GM12878 (cell line): ENCODE measurements at regions not wholly inside any gene's neighbourhood (a gene's known extent, or its start where the extent isn't known, plus 50 kb on each side); places are given as distances from the start of the nearest gene placed in this dataset.

Source experiments
- ATAC-seq: fragments of 200-7000 bp; cut with Tn5 transposase; 3 replicates; pipeline ENCODE4 v1.9.1; 2020; ENCODE audit warnings: mild to moderate bottlenecking, moderate library complexity
- BruUV-seq: library from RNA; stranded (reverse); fragments of 400-500 nt; replicated peaks from 2 replicates; lab custom pipeline; 2021; lab: Mats Ljungman, UMichigan
- CTCF ChIA-PET: fragments of 300-600 bp; sonication (Branson Sonifier 250); formaldehyde crosslinking; extraction: SDS; loops from one replicate; lab custom pipeline; 2021; ENCODE audit warnings: inconsistent platforms; lab: Yijun Ruan, JAX
- POLR2A ChIA-PET: fragments of 350-600 bp; formaldehyde crosslinking; extraction: SDS; loops from one replicate; lab custom pipeline; 2021; ENCODE audit warnings: inconsistent platforms; lab: Charles Lee
- RAD21 ChIA-PET: fragments of 300-600 bp; sonication (Branson Sonifier 250); formaldehyde crosslinking; loops from one replicate; lab custom pipeline; 2023; ENCODE audit warnings: antibody characterized with exemption; ENCODE audit not compliant: unreplicated experiment; lab: Charles Lee
- SMC1A ChIA-PET: fragments of 300-600 bp; sonication (Branson Sonifier 250); formaldehyde crosslinking; loops from one replicate; lab custom pipeline; 2023; ENCODE audit not compliant: unreplicated experiment, uncharacterized antibody; lab: Charles Lee
- DNase-seq: peaks from one replicate; pipeline ENCODE4 v3.0.0-alpha.2; 2011; ENCODE audit warnings: low read depth, low spot score
- FAIRE-seq: peaks from 3 replicates; lab custom pipeline; 2011; peaks lifted over from hg19 to GRCh38; lab: Jason Lieb, UNC
- H2AFZ ChIP-seq: 2 replicates; pipeline ENCODE4 v1.6.0; 2011; ENCODE audit warnings: low read depth, low read length, control low read depth; ENCODE audit not compliant: control insufficient read depth
- H3K27ac ChIP-seq: 2 replicates; pipeline ENCODE4 v1.5.1; 2011; ENCODE audit warnings: control low read depth; ENCODE audit not compliant: control insufficient read depth, insufficient read depth
- H3K27me3 ChIP-seq, 2 experiments: replicated peaks in 1 of 2; 2 replicates each; pipeline versions ENCODE4 v1.6.0 to v1.6.1; 2011; ENCODE audit warnings: low read length in 1 of 2; ENCODE audit not compliant: control insufficient read depth in 2 of 2, insufficient read depth in 2 of 2
- H3K36me3 ChIP-seq, 2 experiments: 2 replicates each; pipeline ENCODE4 v1.5.1; 2011; ENCODE audit warnings: low read length in 1 of 2; ENCODE audit not compliant: control insufficient read depth in 2 of 2, insufficient read depth in 2 of 2
- H3K4me1 ChIP-seq: 2 replicates; pipeline ENCODE4 v1.6.1; 2011; ENCODE audit warnings: mild to moderate bottlenecking, low read length, moderate library complexity, mixed read lengths; ENCODE audit not compliant: control insufficient read depth, insufficient read depth
- H3K4me2 ChIP-seq: 2 replicates; pipeline ENCODE4 v1.6.0; 2011; ENCODE audit warnings: control low read depth; ENCODE audit not compliant: control insufficient read depth, insufficient read depth
- H3K4me3 ChIP-seq: fragments of 200-600 bp; sonication (generic); 2 replicates; pipeline ENCODE4 v1.5.1; 2016
- H3K79me2 ChIP-seq: 2 replicates; pipeline ENCODE4 v1.6.0; 2011; ENCODE audit warnings: low read length; ENCODE audit not compliant: control insufficient read depth, insufficient read depth
- H3K9ac ChIP-seq: 2 replicates; pipeline ENCODE4 v1.8.0; 2011; ENCODE audit warnings: low read length, control low read depth, mixed read lengths; ENCODE audit not compliant: control insufficient read depth, insufficient read depth
- H3K9me3 ChIP-seq: replicated peaks from 3 replicates; pipeline ENCODE4 v1.5.1; 2011; ENCODE audit warnings: mild to moderate bottlenecking, low read length; ENCODE audit not compliant: control insufficient read depth, insufficient read depth
- H4K20me1 ChIP-seq: 2 replicates; pipeline ENCODE4 v1.6.0; 2011; ENCODE audit not compliant: control insufficient read depth, insufficient read depth
- BCL11A ChIP-seq: IDR thresholded peaks from 2 replicates; pipeline ENCODE4 v1.6.1; 2011; ENCODE audit warnings: low read depth, low read length
- DPF2 ChIP-seq: fragments of 450-650 bp; IDR thresholded peaks from 2 replicates; pipeline ENCODE4 v1.6.1; 2017; ENCODE audit warnings: mild to moderate bottlenecking
- FOXM1 ChIP-seq: IDR thresholded peaks from 2 replicates; pipeline ENCODE4 v1.6.1; 2012; ENCODE audit warnings: low read depth, mild to moderate bottlenecking, inconsistent platforms, low read length, moderate library complexity
- GABPA ChIP-seq: IDR thresholded peaks from 2 replicates; pipeline ENCODE4 v1.6.1; 2014; ENCODE audit warnings: antibody characterized with exemption, low read depth, mild to moderate bottlenecking, inconsistent platforms
- MEF2B ChIP-seq: fragments of 450-650 bp; IDR thresholded peaks from 2 replicates; pipeline ENCODE4 v1.6.1; 2018; ENCODE audit warnings: mild to moderate bottlenecking, moderate library complexity; ENCODE audit not compliant: partially characterized antibody, poor library complexity, severe bottlenecking
- NFYB ChIP-seq: IDR thresholded peaks from 2 replicates; pipeline ENCODE4 v1.6.1; 2011; ENCODE audit warnings: low read depth, mild to moderate bottlenecking, low read length, improper control_type of control experiment, moderate library complexity; ENCODE audit not compliant: insufficient read depth
- PAX8 ChIP-seq: fragments of 450-650 bp; IDR thresholded peaks from 2 replicates; pipeline ENCODE4 v1.6.1; 2017; ENCODE audit warnings: mild to moderate bottlenecking, moderate library complexity
- RBBP5 ChIP-seq: fragments of 200-600 bp; sonication (generic); conservative IDR thresholded peaks from 2 replicates; pipeline ENCODE4 v1.6.1; 2016
- SMAD5 ChIP-seq: IDR thresholded peaks from 2 replicates; pipeline ENCODE4 v1.6.1; 2016; ENCODE audit warnings: antibody characterized with exemption, low read depth
- SREBF2 ChIP-seq: IDR thresholded peaks from 2 replicates; pipeline ENCODE4 v1.6.1; 2012; ENCODE audit warnings: mild to moderate bottlenecking, low read length
- TCF3 ChIP-seq: IDR thresholded peaks from 2 replicates; pipeline ENCODE4 v1.6.1; 2012; ENCODE audit warnings: low read depth, mild to moderate bottlenecking, low read length, borderline replicate concordance; ENCODE audit not compliant: insufficient read depth
- WGBS: methylation state at CpG from one replicate; pipeline ENCODE4 v1.1.6; 2016; ENCODE audit warnings: low lambda C conversion rate; ENCODE audit not compliant: insufficient replicate concordance, insufficient coverage; ENCODE audit errors: missing lambda C conversion rate; 5-methylcytosine and 5-hydroxymethylcytosine counted together
- in situ Hi-C: fragments of 300-500 bp; cut with MboI; formaldehyde crosslinking; loops from 9 replicates; pipeline ENCODE4 v1.14.3; 2018; ENCODE audit warnings: mixed read lengths
- intact Hi-C: fragments of 100-400 bp; cut with micrococcal nuclease; formaldehyde crosslinking; loops from one replicate; pipeline ENCODE4 v1.14.2; 2022; ENCODE audit not compliant: unreplicated experiment
- TF ChIP-seq, protein P1 (sequence below): fragments of 450-650 bp; IDR thresholded peaks from 2 replicates; pipeline ENCODE4 v1.6.1; 2017; ENCODE audit warnings: mild to moderate bottlenecking, moderate library complexity
- TF ChIP-seq, protein P2 (sequence below): fragments of 450-650 bp; IDR thresholded peaks from 2 replicates; pipeline ENCODE4 v1.6.1; 2016; ENCODE audit warnings: mild to moderate bottlenecking

DNA sequence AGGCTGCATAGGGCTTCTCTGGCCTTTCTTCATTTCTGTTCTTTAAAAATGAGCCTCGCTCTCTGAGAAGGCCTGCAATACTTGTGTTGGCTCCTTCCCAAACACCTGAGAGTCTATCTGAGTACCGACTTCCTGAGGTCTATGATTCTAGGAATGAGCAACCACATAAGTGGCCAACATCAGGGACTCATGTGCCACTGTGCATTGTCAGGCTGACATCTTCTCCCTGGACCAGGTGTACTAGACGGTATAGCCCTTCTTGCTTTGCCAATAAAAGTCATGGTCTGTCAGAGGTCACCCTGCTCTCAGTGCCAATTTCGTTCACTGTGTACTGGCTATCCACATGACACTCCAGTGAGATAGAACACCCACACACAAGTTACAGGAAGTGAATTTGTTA, 67.4 kb upstream of the EPHA5 start:
- ChIA-PET SMC1A (no interaction called here), POLR2A (no interaction called here), RAD21 (no interaction called here), CTCF (no interaction called here)
- no peak for FAIRE-seq
- H3K4me1 ChIP-seq, result no peaks in the 10 kb centered on the region
- no TSS peak for BruUV-seq
- no peak overlapping the region for H3K4me3 ChIP-seq
- WGBS, result 0% methylated on average over 4 of the region's 4 CpGs
- no peak for DNase-seq
- no peaks in the 10 kb centered on the region for H4K20me1 ChIP-seq
- H3K4me2 ChIP-seq, result no peak overlapping the region
- in situ Hi-C loops, result no loop called here
- H3K79me2 ChIP-seq, result no peaks in the 10 kb centered on the region
- H3K36me3 ChIP-seq, result no peaks in the 10 kb centered on the region
- no peak overlapping the region for H3K9ac ChIP-seq
- TF ChIP-seq DPF2 (no peak), SREBF2 (no peak), TCF3 (no peak)
- TF ChIP-seq, protein P1, sequence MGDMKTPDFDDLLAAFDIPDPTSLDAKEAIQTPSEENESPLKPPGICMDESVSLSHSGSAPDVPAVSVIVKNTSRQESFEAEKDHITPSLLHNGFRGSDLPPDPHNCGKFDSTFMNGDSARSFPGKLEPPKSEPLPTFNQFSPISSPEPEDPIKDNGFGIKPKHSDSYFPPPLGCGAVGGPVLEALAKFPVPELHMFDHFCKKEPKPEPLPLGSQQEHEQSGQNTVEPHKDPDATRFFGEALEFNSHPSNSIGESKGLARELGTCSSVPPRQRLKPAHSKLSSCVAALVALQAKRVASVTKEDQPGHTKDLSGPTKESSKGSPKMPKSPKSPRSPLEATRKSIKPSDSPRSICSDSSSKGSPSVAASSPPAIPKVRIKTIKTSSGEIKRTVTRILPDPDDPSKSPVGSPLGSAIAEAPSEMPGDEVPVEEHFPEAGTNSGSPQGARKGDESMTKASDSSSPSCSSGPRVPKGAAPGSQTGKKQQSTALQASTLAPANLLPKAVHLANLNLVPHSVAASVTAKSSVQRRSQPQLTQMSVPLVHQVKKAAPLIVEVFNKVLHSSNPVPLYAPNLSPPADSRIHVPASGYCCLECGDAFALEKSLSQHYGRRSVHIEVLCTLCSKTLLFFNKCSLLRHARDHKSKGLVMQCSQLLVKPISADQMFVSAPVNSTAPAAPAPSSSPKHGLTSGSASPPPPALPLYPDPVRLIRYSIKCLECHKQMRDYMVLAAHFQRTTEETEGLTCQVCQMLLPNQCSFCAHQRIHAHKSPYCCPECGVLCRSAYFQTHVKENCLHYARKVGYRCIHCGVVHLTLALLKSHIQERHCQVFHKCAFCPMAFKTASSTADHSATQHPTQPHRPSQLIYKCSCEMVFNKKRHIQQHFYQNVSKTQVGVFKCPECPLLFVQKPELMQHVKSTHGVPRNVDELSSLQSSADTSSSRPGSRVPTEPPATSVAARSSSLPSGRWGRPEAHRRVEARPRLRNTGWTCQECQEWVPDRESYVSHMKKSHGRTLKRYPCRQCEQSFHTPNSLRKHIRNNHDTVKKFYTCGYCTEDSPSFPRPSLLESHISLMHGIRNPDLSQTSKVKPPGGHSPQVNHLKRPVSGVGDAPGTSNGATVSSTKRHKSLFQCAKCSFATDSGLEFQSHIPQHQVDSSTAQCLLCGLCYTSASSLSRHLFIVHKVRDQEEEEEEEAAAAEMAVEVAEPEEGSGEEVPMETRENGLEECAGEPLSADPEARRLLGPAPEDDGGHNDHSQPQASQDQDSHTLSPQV, result no peak
- ATAC-seq, result no peak
- intact Hi-C loops, result no loop called here
- H3K27ac ChIP-seq, result no peak overlapping the region
- no peaks in the 10 kb centered on the region for H3K9me3 ChIP-seq
- H3K27me3 ChIP-seq, result no peaks in the 10 kb centered on the region
- no peak overlapping the region for H2AFZ ChIP-seq

DNA sequence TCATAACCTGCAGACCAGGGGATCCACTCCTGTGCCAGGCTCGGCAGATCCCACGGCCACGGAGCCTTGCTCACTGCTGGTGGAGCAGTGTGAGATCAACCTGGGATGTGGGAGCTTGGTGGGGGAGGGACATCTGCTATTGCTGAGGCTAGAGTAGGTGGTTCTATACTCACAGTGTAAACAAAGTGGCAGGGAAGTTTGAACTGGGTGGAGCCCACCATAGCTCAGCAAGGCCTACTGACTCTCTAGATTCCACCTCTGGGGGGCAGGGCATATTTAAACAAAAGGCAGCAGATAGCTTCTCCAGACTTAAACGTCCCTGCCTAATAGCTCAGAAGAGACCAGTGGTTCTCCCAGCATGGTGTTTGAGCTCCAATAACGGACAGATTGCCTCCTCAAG, 54.7 kb upstream of the EPHA5 start:
- in situ Hi-C loops, result no loop called here
- Histone ChIP-seq H2AFZ (no peak overlapping the region), H3K36me3 (no peaks in the 10 kb centered on the region), H3K4me1 (no peaks in the 10 kb centered on the region), H3K27me3 (no peaks in the 10 kb centered on the region), H3K9ac (no peak overlapping the region), H3K4me3 (no peak overlapping the region), H3K79me2 (no peaks in the 10 kb centered on the region), H3K9me3 (no peaks in the 10 kb centered on the region), H4K20me1 (no peaks in the 10 kb centered on the region), H3K27ac (no peak overlapping the region), H3K4me2 (no peak overlapping the region)
- WGBS, result 3% methylated on average over 5 of the region's 5 CpGs
- TF ChIP-seq, protein P2, sequence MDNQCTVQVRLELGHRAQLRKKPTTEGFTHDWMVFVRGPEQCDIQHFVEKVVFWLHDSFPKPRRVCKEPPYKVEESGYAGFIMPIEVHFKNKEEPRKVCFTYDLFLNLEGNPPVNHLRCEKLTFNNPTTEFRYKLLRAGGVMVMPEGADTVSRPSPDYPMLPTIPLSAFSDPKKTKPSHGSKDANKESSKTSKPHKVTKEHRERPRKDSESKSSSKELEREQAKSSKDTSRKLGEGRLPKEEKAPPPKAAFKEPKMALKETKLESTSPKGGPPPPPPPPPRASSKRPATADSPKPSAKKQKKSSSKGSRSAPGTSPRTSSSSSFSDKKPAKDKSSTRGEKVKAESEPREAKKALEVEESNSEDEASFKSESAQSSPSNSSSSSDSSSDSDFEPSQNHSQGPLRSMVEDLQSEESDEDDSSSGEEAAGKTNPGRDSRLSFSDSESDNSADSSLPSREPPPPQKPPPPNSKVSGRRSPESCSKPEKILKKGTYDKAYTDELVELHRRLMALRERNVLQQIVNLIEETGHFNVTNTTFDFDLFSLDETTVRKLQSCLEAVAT, result no peak
- TF ChIP-seq BCL11A, result no peak
- no peak for TF ChIP-seq FOXM1
- no peak for TF ChIP-seq SMAD5
- no peak for TF ChIP-seq MEF2B
- TF ChIP-seq GABPA, result no peak
- TF ChIP-seq PAX8, result no peak
- no peak for TF ChIP-seq NFYB
- TF ChIP-seq RBBP5, result no peak
- no peak for FAIRE-seq
- ChIA-PET SMC1A (no interaction called here), CTCF (no interaction called here), RAD21 (no interaction called here), POLR2A (no interaction called here)
- BruUV-seq, result no TSS peak
- no peak for ATAC-seq
- no peak for DNase-seq
- intact Hi-C loops, result no loop called here
